GM12874 (cell line): ENCODE measurements at regions not wholly inside any gene's neighbourhood (a gene's known extent, or its start where the extent isn't known, plus 50 kb on each side); places are given as distances from the start of the nearest gene placed in this dataset.

Source experiments
- CTCF ChIP-seq: IDR thresholded peaks from 2 replicates; pipeline ENCODE4 v1.5.1; 2011; ENCODE audit warnings: low read depth, mild to moderate bottlenecking, control low read depth, low read length, moderate library complexity; ENCODE audit not compliant: insufficient read depth

DNA sequence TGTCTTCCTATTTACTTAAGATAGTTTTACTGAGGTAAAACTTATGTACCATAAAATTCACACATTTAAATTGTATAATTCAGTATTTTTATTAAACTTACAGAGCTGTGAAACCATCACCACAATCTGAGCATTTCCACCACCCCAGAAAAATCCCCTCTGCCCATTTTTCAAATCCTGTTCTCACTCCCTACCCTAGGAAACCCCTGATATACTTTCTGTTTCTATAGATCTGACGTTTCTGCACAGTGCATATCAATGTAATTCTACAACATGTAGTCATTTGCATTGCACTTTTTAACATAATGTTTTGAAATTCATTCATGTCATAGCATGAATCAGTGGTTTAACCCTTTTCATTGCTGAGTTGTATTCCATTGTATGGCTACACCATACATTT, 96.7 kb upstream of the OPRM1 start:
- no peak for TF ChIP-seq CTCF

- no peak for TF ChIP-seq CTCF
These were observed 97.3 kb upstream of the OPRM1 start for GRCh38 chr6:153941768-153942167.

GRCh38 chr6:153938876-153939275, 100.2 kb upstream of the OPRM1 start:
- no peak for TF ChIP-seq CTCF

- no peak for TF ChIP-seq CTCF
These were observed 107.6 kb upstream of the OPRM1 start for GRCh38 chr6:153931431-153931830.

DNA sequence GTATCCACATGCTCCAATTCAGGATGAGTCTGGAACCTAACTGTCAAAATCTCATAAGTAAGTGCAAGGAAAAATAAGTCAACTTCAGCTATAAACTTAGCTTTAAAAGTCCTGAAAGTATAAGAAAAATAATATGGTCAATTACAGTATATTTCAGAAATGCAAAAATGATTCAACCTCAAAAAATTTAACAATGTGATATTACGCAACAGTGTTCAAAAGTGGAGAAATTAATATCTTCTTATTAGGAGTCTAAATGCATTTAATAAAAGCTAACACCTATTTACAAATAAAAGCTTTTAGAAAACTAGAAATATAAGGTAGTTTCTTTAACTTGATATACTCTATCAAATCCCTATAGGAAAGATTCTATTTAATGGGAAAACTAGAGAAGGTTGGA, 111.2 kb upstream of the OPRM1 start:
- TF ChIP-seq CTCF = no peak

DNA sequence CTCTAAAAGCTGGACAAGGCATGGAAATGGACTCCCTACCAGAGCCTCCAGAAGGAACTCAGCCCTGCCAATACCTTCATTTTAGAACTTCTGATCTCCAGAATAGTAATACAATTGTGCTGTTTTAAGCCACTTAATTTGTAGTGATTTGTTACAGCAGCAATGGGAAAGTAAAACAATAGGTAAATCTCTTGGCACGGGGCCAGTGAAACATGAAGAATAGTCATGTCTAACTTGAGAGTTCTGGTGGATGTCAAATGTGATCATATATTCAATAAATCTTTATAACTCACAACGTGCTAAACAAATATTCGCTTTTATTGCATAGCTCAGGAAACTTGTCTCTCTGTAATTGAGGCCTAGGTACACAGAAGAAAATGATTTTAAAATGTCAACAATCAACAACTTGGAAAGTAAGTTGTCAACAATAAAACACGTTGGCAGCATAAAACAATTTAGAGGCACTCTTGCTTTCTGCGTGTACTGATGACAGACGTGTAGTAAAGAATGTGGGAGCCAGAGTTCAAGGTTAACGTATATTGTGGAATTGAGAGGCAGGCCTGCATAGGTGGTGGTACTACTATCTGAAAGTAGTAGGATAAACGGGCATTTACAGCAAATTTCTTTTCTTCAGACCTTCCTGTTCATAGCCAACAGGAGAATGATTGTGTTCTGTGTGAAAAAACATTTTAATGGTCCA, 140.5 kb upstream of the OPRM1 start:
- no peak for TF ChIP-seq CTCF

- no peak for TF ChIP-seq CTCF
These were observed 156.6 kb upstream of the OPRM1 start for GRCh38 chr6:153882411-153882810.
